DMS 273 treated with DMSO at 0.1 percent for 48 hours (cell line): ENCODE measurements at regions not wholly inside any gene's neighbourhood (a gene's known extent, or its start where the extent isn't known, plus 50 kb on each side); places are given as distances from the start of the nearest gene placed in this dataset.

Experiments
- DNase-seq: peaks from one replicate; lab custom pipeline; 2025; lab: John Stamatoyannopoulos, UW

GRCh38 chr15:95394186-95395067, 936.1 kb upstream of the NR2F2 start:
- DNase-seq, result no peak

- DNase-seq, result no peak
Measured at GRCh38 chr15:95400428-95400827, 930.1 kb upstream of the NR2F2 start.

GRCh38 chr15:95401587-95401986, 928.9 kb upstream of the NR2F2 start:
- DNase-seq, result no peak

GRCh38 chr15:95405447-95405846, 925.1 kb upstream of the NR2F2 start:
- no peak for DNase-seq

GRCh38 chr15:95407534-95407933, 923.0 kb upstream of the NR2F2 start:
- no peak for DNase-seq

GRCh38 chr15:95409211-95409610, 921.3 kb upstream of the NR2F2 start:
- no peak for DNase-seq

GRCh38 chr15:95409626-95410310, 920.7 kb upstream of the NR2F2 start:
- no peak for DNase-seq

- no peak for DNase-seq
Measured at GRCh38 chr15:95410757-95411156, 919.7 kb upstream of the NR2F2 start.

- no peak for DNase-seq
Measured at GRCh38 chr15:95416576-95416975, 913.9 kb upstream of the NR2F2 start.

GRCh38 chr15:95417761-95418160, 912.7 kb upstream of the NR2F2 start:
- no peak for DNase-seq

GRCh38 chr15:95422255-95422654, 908.2 kb upstream of the NR2F2 start:
- no peak for DNase-seq

GRCh38 chr15:95425859-95426258, 904.6 kb upstream of the NR2F2 start:
- no peak for DNase-seq

- DNase-seq, result no peak
Measured at GRCh38 chr15:95429345-95429744, 901.2 kb upstream of the NR2F2 start.

GRCh38 chr15:95431518-95431917, 899.0 kb upstream of the NR2F2 start:
- no peak for DNase-seq

- DNase-seq, result no peak
Measured at GRCh38 chr15:95432878-95433405, 897.6 kb upstream of the NR2F2 start.

- no peak for DNase-seq
Measured at GRCh38 chr15:95439922-95440376, 890.6 kb upstream of the NR2F2 start.

GRCh38 chr15:95440712-95441111, 889.8 kb upstream of the NR2F2 start:
- DNase-seq, result no peak

- no peak for DNase-seq
Measured at GRCh38 chr15:95442107-95442719, 888.3 kb upstream of the NR2F2 start.

- DNase-seq, result no peak
Measured at GRCh38 chr15:95444860-95445259, 885.6 kb upstream of the NR2F2 start.

- no peak for DNase-seq
Measured at GRCh38 chr15:95446854-95447253, 883.6 kb upstream of the NR2F2 start.

GRCh38 chr15:95447486-95447885, 883.0 kb upstream of the NR2F2 start:
- DNase-seq, result no peak

GRCh38 chr15:95448531-95449229, 881.8 kb upstream of the NR2F2 start:
- DNase-seq, result no peak
